HG02763 (cell line): ENCODE measurements at regions not wholly inside any gene's neighbourhood (a gene's known extent, or its start where the extent isn't known, plus 50 kb on each side); places are given as distances from the start of the nearest gene placed in this dataset.
"Not testable (repeated sequence)": the region's sequence is repeated elsewhere in the genome, so short reads cannot be mapped to it uniquely, and the experiment has no call there.

Source experiments
- ATAC-seq: cut with Tn5 transposase; IDR thresholded peaks from one replicate; pipeline ENCODE4 v1.9.1; 2021; ENCODE audit warnings: mild to moderate bottlenecking, moderate library complexity; ENCODE audit not compliant: unreplicated experiment

DNA sequence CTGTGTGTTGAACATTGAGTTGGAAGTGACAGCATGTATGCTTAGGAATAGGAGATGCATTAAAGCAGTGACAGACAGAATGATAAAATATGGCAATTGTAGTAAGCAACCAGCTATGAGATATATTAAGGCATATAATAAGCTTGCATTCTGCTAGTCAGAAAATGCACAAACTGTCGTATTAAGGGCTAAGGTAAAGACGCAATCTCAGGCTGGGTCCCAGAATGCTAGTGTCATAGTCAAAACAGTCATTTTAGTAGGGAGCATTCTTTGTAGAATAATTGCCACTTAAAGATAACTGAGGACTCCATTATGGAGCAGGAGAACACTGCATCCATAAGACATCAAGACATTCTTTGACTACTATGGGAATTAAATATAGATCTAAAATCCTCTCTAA lies 1369.7 kb upstream of the C9orf72 start:
- no peak for ATAC-seq

DNA sequence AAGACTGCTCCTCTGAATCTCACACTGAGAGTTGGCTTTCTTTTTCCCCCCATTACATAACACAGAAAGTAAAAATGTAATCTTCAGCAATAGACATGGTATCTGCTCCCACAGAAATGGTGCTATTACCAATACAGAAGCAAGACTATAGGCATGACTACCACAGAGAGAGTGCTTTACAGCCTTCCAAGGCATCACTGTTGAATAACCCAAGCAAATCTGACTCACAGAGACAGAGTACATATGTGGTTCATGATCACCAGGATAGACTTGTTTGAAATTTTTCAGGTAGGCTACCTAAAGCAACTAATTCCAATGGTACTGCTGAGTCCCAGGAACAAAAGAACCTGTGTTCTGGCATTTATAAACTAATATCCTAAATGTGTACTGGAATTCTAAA lies 1373.4 kb upstream of the C9orf72 start:
- ATAC-seq = no peak

DNA sequence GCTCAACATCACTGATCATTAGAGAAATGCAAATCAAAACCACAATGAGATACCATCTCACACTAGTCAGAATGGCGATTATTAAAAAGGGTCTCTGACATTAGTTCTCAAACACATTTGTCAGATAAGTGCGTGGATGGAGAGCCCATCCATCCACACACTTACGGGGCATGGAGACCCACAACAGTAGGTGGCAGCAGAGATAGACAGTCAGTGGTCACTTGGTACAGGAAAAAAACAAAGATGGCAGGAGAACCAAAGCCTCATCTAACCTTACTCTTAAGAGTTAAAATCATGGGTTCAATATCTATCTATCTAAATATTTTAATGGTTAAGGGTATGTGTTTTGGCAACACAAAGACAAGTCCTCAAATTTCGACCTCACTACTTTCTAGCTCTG lies 1378.7 kb upstream of the C9orf72 start:
- ATAC-seq = no peak

DNA sequence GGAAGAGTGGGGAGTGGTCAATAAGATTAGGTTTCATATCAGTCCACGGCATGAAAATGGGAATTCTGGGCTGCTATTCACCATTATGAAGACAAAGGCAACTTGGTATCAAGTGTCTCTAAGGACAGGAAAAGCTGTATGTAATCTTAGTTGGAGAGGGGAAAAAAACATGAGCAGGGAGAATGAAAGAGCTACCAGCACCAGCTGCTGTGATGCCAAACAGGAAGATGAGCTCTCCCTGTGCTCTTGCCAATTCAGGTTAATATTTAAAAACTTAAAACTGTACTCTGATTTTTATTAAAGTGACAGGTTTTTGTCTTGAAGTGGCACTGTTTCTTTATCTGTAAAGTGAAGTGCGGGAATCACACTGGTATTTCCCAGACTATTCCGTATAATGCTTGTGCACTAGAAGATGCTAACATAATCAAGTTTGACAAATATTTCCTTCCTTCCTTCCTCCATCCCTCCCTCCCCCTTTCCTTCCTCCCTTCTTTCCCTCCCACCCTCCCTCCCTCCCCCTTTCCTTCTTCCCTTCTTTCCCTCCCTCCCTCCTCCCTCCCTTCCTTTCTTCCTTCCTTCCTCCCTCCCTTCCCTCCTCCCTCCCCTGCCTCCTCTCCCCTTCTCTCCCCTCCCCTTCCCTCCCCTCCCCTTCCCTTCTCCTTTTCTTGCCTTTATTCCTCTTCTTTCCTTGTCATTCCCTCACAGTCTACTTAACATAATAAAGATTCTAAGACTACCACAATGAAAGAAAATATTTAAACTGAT lies 1383.0 kb upstream of the C9orf72 start:
- ATAC-seq = no peak

DNA sequence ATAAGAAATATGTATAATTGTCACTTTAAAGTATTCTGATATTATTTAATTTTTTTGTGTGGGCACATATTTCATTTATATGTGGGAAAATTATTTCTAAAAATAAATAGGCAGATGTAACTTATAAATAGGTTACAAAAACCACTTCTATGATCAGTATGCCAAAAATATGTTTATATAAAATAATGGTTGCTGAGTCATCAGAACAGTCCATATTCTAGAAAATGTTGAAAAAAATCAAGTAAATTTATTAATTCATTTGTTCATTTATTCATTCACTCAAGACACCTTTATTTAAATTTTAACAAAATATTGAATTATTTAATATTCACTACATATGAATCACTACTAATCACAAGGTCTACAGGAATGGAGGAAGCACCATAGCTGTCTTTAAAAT lies 1387.3 kb upstream of the C9orf72 start:
- no peak for ATAC-seq

DNA sequence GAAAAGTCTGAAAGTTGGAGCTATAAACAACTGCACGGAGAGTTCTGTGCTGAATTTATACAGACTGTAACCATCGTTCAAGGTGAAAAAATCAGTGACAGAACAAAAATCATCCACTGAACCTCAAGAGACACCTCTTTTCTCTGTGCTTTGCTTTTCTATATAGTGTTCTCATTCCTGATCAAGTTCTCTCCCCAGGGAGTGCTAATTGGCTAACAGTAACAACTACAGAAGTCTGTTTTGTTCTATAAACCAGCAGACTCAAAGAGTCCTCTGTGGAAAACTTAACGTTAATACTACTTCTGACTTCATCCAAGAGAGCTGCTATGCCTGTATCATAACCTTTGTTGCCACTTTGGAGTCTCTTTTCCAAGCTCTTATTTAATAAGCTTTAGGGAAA lies 1388.3 kb upstream of the C9orf72 start:
- ATAC-seq = no peak

DNA sequence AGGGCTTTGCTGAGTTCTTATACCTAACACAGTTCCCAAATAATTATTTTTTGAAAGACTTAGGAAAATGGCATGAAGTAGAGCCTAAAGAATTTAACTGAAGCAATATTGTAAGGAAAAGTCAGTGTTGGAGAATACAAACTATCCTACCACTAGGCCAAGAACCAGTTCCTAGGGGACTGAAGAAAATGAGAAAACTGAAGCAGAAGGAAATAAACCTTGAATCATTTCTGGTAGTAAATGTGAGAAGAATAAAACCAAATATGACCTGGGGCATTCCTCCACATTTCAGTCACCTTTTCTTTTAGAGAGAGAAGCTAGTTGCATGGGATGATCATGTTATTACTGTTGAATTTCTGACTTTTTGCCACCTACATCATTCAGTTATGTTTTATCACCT lies 1393.9 kb upstream of the C9orf72 start:
- ATAC-seq = no peak

DNA sequence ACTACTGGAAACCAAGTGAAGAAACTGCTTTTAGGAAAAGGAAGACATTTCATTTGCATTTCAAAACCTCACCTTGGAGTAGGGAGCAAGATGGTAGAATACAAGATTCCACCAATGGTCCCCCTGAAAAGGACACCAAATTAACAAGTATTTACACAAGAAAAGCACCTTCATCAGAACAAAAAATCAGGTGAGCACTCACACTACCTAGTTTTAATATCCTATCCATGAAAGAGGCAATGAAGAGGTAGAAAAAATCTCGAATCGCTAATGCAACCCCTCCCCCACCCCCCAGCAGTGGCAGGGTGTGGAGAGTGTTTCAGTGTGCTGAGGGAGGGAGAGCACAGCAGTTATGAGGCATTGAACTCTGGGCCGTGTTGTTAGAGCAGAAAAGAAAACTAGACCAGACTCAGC lies 1397.0 kb upstream of the C9orf72 start:
- no peak for ATAC-seq

DNA sequence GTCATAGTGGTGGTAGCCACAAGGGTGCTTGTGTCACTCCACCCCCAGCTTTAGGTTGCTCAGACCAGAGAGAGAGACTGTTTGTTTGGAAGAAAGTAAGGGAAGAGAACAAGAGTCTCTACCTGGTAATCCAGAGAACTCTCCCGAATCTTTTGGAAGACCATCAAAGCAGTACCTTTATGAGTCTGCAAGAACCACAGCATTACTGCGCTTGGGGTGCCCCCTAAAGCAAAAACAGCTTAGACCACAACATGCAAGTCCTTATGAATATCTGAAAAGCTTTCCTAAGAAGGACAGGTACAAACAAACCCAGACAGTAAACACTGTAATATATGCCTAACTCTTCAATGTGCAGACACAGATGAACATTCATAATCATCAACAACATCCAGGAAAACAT lies 1398.6 kb upstream of the C9orf72 start:
- ATAC-seq = no peak

DNA sequence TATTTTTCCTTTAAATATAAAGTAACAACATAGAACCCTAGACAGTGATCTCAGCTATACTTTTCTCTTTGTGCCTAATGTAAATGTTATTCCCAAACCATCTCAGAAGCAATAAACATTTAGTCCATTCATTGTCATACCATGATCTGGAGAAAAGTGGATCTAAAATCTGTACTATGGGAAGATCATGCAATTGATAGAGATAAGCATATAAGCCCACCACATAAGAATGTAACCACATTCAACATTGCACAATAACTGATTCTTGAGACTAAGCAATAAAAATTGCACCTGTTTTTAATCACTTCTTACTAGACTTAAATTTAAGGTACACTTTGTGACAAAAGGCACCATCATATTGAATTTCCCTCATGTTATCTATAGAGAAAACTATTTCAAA lies 1403.0 kb upstream of the C9orf72 start:
- ATAC-seq = no peak

DNA sequence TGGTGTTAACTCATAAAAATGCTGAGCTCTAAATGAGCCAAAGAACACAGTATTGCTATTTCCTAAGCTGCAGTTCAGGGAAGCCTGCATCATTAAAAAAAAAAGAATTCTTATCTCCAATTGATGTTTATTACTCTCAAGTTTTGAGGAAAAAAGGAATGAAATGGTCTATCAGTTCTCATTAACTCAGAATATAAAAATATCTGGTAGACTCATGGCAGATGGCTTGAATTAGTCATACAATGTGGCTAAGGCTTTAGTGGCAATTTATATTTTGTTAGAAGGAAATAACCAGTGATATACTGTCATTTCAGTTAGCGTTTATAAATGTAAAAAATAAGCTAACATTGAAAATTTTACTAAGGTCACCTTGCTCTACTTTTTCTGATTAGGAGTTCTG lies 1403.4 kb upstream of the C9orf72 start:
- no peak for ATAC-seq

DNA sequence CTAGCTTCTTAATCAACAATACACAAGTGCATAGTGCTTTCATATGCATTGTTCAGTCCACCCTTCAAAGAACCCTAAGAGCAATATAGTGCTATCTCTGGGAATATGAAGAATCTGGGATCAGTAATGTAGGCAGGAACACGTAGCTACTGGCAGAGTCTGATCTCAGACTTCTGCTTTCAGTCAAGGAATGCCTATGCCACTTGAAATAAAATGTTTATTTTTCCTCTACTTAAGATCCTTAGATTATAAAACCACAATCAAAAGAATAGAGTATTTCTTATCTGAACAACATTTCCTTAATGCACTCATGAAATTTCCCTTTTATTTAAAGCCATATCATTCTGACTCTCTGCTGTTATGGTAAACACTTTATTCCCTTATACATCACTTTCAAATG lies 1407.8 kb upstream of the C9orf72 start:
- no peak for ATAC-seq

DNA sequence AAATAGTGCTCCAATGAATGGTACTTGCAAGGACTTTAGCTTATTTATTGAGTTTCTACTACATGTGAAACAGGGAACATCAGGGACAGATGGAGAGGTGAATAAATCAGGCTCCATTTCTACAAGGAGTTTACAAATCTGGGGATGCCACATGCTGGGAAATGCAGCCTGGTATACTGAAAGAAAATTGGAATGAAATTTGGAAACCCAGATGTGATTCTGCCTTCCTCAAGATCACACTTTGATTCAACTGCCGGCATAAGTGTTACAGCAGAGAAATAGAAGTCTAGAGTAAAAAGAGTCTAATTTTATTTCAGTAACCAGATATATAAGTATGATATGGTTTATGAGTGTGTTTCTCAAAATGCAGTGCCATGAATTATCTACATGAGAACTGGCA lies 1408.4 kb upstream of the C9orf72 start:
- no peak for ATAC-seq

DNA sequence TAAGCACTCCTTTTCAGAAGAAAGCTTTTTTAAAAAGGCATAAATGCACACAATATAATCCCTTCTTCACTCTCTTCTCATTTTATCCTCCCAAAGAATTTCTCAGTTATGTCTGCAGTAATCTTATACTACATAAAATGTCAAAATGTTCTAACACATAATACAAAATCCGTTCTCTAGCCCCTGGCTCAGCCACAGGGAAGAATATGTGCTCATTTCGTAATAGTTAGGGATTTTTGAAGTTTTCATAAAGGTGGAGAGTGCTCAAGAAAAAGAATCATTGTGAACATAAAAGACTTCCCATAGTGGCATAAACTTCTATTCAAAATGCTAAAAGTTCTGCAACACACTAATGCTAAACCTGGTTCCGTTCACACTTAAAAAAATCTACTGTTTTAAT lies 1410.7 kb upstream of the C9orf72 start:
- no peak for ATAC-seq

DNA sequence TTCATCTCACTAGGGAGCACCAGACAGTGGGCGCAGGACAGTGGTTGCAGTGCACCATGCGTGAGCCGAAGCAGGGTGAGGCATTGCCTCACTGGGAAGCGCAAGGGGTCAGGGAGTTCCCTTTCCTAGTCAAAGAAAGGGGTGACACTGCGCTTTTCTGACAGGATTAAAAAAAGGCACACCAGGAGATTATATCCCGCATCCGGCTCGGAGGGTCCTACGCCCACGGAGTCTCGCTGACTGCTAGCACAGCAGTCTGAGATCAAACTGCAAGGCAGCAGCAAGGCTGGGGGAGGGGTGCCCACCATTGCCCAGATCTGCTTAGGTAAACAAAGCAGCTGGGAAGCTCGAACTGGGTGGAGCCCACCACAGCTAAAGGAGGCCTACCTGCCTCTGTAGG lies 1416.7 kb upstream of the C9orf72 start:
- ATAC-seq = not testable (repeated sequence)

DNA sequence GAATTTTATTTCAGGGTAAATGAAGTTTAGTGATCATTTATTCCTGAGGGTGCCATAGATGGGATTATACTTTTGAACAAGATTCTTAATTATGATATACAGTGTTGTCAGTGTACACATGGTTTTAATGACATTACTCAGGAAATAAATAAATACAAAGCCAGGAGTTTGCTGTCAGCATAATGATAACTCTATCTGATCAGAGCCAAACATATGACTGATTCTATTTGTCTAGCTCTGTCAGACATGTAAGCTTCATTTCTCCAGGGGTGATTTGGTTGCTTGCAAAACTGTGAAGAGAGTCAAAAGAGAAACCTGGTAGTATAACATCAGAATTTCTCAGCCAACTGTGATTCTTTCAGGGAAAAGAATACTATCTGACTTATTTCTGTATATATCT lies 1425.8 kb upstream of the C9orf72 start:
- ATAC-seq = no peak

DNA sequence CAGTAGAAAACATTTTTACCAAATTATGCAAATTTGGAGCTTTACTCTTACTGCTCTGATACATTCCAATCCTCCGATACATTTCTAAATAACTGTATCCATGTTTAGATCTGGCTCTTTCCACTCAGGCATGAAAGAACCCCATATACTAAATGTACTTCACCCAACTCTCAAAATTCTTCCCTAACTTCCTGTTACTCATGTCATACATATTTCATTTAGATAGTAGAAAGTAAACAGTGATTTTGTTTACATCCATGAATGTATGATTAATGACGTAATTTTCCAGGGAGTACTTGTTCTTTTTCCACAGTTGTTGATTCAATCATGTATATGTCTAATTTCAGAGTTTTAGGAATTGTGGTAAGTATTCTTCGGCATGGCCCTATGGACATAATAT lies 1426.5 kb upstream of the C9orf72 start:
- ATAC-seq = no peak

DNA sequence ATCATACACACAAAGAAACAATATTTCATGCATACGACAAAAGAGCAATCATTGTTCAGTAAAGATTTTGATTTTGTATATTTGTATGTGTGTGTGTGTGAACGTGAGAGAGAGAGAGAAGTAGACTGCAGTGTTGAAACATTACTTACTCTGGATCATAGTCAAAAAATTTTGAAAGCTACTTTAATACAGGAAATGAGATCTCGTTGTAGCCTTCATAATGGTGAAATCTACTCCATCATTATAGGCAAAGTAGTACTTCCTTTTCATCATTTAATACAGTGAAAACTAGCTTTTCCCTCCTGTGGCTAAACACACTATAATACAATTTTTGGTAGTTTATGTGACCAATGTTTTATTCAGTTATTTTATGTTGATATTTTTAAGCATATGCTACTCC lies 1427.7 kb upstream of the C9orf72 start:
- ATAC-seq = no peak

DNA sequence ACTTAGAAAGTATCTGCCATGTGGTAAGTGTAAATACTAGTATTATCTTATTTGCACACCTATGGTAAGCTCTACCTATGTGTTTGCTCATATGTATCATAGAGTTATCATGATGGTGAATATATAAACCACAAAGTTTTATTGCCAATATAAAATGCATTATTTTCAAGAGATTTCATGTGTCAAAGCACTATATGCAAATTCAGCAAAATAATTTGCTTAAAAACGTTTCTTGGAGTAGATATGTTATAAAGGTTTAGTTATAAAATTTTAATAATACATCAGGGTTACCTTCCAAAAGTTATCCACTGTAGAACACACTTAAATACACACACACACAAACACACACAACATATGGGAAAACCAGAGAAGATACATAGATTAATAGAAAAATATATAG lies 1431.7 kb upstream of the C9orf72 start:
- ATAC-seq = no peak

DNA sequence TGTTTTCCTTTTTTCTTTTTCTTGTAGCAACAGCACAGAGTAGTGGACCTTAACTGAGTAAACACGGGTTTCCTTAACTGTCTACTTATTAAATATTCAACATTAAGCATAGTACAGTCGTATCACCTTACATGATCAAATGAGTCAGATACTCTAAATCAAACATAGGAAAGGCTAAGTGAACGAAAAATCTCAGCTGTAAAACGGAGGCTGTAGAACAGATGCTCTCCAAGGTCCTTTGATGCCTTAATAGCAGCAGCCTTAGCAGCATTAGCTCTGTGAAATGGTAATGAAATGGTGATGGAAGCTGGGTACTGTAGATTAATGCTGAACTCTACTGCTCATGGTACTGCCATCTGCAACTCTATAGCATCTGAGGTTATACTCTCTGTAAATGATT lies 1433.3 kb upstream of the C9orf72 start:
- ATAC-seq = no peak

DNA sequence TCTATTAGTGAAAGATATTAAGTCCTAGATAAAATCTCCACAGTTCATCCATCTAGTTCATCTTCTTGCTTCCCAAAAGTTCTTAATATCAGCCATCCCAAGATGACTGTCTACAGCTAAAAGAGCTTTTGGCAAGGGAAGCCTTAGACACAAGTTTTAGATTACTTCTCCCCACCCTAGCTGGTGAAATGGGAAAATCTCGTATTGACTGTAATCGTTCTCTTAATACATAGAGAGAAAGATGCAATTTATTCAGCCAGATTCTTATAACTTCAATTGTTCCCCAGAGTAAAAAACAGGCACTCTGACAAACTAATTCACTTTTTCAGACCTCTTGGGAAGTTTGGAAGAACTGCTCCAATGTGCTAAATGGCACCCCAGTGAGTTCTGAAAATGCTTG lies 1439.6 kb upstream of the C9orf72 start:
- ATAC-seq = no peak

DNA sequence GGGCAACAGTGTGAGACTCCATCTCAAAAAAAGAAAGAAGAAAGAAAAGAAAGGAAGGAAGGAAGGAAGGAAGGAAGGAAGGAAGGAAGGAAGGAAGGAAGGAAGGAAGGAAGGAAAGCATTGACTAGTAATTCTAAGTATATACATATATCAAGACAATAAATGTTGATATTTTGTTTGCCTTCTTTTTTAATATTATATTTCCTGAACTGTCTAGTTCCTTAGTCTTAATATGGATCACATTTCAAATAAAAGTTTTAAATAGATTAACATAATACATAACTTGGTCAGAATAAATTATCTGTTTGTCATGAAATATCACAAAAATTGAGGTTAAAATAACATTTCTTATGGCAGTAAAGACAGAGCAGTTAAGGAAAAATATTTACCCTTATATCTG lies 1448.4 kb upstream of the C9orf72 start:
- no peak for ATAC-seq

DNA sequence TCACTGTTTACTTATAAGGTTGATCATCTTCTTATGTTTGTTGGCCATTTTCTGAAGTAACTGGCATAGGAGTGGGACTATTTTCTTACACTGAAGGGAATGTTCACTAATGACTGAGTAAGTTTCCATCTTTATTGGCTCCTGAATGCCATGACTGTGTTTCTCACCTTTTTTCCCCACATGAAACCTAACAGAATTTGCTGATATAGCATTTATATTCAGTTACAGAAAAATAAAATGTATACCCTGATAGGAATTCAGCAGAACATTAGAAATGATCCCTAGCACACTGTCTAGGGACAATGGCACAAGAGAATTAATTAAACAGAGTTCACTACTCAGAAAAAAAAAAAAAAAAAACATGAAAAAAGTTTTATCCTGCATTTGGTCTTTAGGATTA lies 1465.1 kb upstream of the C9orf72 start:
- no peak for ATAC-seq
